GM19043 (cell line): ENCODE measurements at regions not wholly inside any gene's neighbourhood (a gene's known extent, or its start where the extent isn't known, plus 50 kb on each side); places are given as distances from the start of the nearest gene placed in this dataset.

Experiments used
- ATAC-seq: cut with Tn5 transposase; IDR thresholded peaks from one replicate; pipeline ENCODE4 v1.9.1; 2021; ENCODE audit warnings: low read depth; ENCODE audit not compliant: unreplicated experiment

GRCh38 chr7:131008840-131009711, 275.1 kb upstream of the KLF14 start:
- no peak for ATAC-seq

GRCh38 chr7:131010029-131010716, 276.2 kb upstream of the KLF14 start:
- ATAC-seq = no peak

GRCh38 chr7:131010717-131011431, 276.9 kb upstream of the KLF14 start:
- no peak for ATAC-seq

GRCh38 chr7:131011432-131011742, 277.4 kb upstream of the KLF14 start:
- no peak for ATAC-seq

- ATAC-seq = no peak
These were observed 278.0 kb upstream of the KLF14 start for GRCh38 chr7:131011976-131012375.

GRCh38 chr7:131012477-131013031, 278.5 kb upstream of the KLF14 start:
- no peak for ATAC-seq

- ATAC-seq = no peak
These were observed 279.7 kb upstream of the KLF14 start for GRCh38 chr7:131013716-131014115.

- no peak for ATAC-seq
These were observed 281.1 kb upstream of the KLF14 start for GRCh38 chr7:131014906-131015656.

- no peak for ATAC-seq
These were observed 281.6 kb upstream of the KLF14 start for GRCh38 chr7:131015657-131015958.

GRCh38 chr7:131016230-131016629, 282.2 kb upstream of the KLF14 start:
- no peak for ATAC-seq

GRCh38 chr7:131019351-131019750, 285.3 kb upstream of the KLF14 start:
- ATAC-seq = no peak

GRCh38 chr7:131020759-131021261, 286.8 kb upstream of the KLF14 start:
- ATAC-seq = no peak

- peak; percentile 54 for ATAC-seq
These were observed 287.5 kb upstream of the KLF14 start for GRCh38 chr7:131021460-131021859.

GRCh38 chr7:131021902-131022301, 287.9 kb upstream of the KLF14 start:
- ATAC-seq = no peak

GRCh38 chr7:131026297-131027000, 292.4 kb upstream of the KLF14 start:
- ATAC-seq = peak; percentile 45

GRCh38 chr7:131027287-131027773, 293.3 kb upstream of the KLF14 start:
- ATAC-seq = no peak

- ATAC-seq = no peak
These were observed 294.3 kb upstream of the KLF14 start for GRCh38 chr7:131028295-131028694.

- ATAC-seq = no peak
These were observed 295.0 kb upstream of the KLF14 start for GRCh38 chr7:131029002-131029401.

- peak; percentile 63 for ATAC-seq
These were observed 296.4 kb upstream of the MKLN1 start for GRCh38 chr7:131031099-131031868.
